ENCODE measurements at regions not wholly inside any gene's neighbourhood (a gene's known extent, or its start where the extent isn't known, plus 50 kb on each side); places are given as distances from the start of the nearest gene placed in this dataset.
A peak's percentile ranks its signal among the peaks of the same experiment; 100 is the strongest.
"Not testable (repeated sequence)": the region's sequence is repeated elsewhere in the genome, so short reads cannot be mapped to it uniquely, and the experiment has no call there.

- TF ChIP-seq CTCF (IDR thresholded peaks at IDR 0.05; ENCODE audit: control insufficient read depth, insufficient read depth, low read depth, low read length, missing control alignments) = no peak
- H3K4me3 ChIP-seq (ENCODE audit: control insufficient read depth, low read depth, low read length) = no peak overlapping the region
- peak; percentile 48 for DNase-seq (ENCODE audit: low read depth)
These were observed 1388.8 kb downstream of the UQCRFS1 start for GRCh38 chr19:27824108-27824507.

GRCh38 chr19:27822336-27822735 lies 1390.6 kb downstream of the UQCRFS1 start:
- no peak for DNase-seq (ENCODE audit: low read depth)
- no peak overlapping the region for H3K4me3 ChIP-seq (ENCODE audit: control insufficient read depth, low read depth, low read length)
- no peak for TF ChIP-seq CTCF (IDR thresholded peaks at IDR 0.05; ENCODE audit: control insufficient read depth, insufficient read depth, low read depth, low read length, missing control alignments)

GRCh38 chr19:27821418-27822018 lies 1391.4 kb downstream of the UQCRFS1 start:
- no peak overlapping the region for H3K4me3 ChIP-seq (ENCODE audit: control insufficient read depth, low read depth, low read length)
- TF ChIP-seq CTCF (IDR thresholded peaks at IDR 0.05; ENCODE audit: control insufficient read depth, insufficient read depth, low read depth, low read length, missing control alignments) = no peak
- no peak for DNase-seq (ENCODE audit: low read depth)

- DNase-seq (ENCODE audit: low read depth) = no peak
- TF ChIP-seq CTCF (IDR thresholded peaks at IDR 0.05; ENCODE audit: control insufficient read depth, insufficient read depth, low read depth, low read length, missing control alignments) = no peak
- no peak overlapping the region for H3K4me3 ChIP-seq (ENCODE audit: control insufficient read depth, low read depth, low read length)
These were observed 1397.0 kb downstream of the UQCRFS1 start for GRCh38 chr19:27815985-27816384.

- H3K4me3 ChIP-seq (ENCODE audit: control insufficient read depth, low read depth, low read length); DNase-seq (ENCODE audit: low read depth): not testable (repeated sequence)
These were observed 1398.1 kb downstream of the UQCRFS1 start for GRCh38 chr19:27814834-27815233.

- not testable (repeated sequence) for H3K4me3 ChIP-seq (ENCODE audit: control insufficient read depth, low read depth, low read length); DNase-seq (ENCODE audit: low read depth)
These were observed 1398.7 kb downstream of the UQCRFS1 start for GRCh38 chr19:27814274-27814673.

- no peak for TF ChIP-seq CTCF (IDR thresholded peaks at IDR 0.05; ENCODE audit: control insufficient read depth, insufficient read depth, low read depth, low read length, missing control alignments)
- H3K4me3 ChIP-seq (ENCODE audit: control insufficient read depth, low read depth, low read length) = no peak overlapping the region
- no peak for DNase-seq (ENCODE audit: low read depth)
These were observed 1406.4 kb downstream of the UQCRFS1 start for GRCh38 chr19:27806471-27807070.

GRCh38 chr19:27805848-27806247 lies 1407.1 kb downstream of the UQCRFS1 start:
- DNase-seq (ENCODE audit: low read depth) = no peak
- no peak for TF ChIP-seq CTCF (IDR thresholded peaks at IDR 0.05; ENCODE audit: control insufficient read depth, insufficient read depth, low read depth, low read length, missing control alignments)

More at GRCh38 chr19:27805848-27806247, 1407.1 kb downstream of the UQCRFS1 start:
- no peak overlapping the region for H3K4me3 ChIP-seq (ENCODE audit: control insufficient read depth, low read depth, low read length)
